ENCODE measurements at regions not wholly inside any gene's neighbourhood (a gene's known extent, or its start where the extent isn't known, plus 50 kb on each side); places are given as distances from the start of the nearest gene placed in this dataset.

GRCh38 chr2:215866606-215867005 is 146.7 kb downstream of the MREG start:
- no peak for DNase-seq
- no peaks in the 10 kb centered on the region for H3K27me3 ChIP-seq (ENCODE audit: insufficient read depth)
- H3K27ac ChIP-seq (ENCODE audit: low read depth in 2 of 2, low read length in 1 of 2): no peak overlapping the region
- 63% methylated on average over 2 of the region's 2 CpGs for WGBS (ENCODE audit: low lambda C conversion rate)
- no peak overlapping the region for H3K9ac ChIP-seq
- no peak overlapping the region for H3K4me2 ChIP-seq
- H3K9me3 ChIP-seq: no peaks in the 10 kb centered on the region
- H3K9me2 ChIP-seq: no peaks in the 10 kb centered on the region
- no peaks in the 10 kb centered on the region for H4K20me1 ChIP-seq (ENCODE audit: insufficient read depth)
- H3K36me3 ChIP-seq (replicated peaks in 1 of 2; ENCODE audit: control insufficient read depth in 1 of 2, insufficient read depth in 2 of 2, low read length in 1 of 2): no peaks in the 10 kb centered on the region
- ChIA-PET CTCF (interaction anchor here (1.3 kb wide), 1 partner anchor 14 kb away, joined by 4 read pairs; no protein-coding TSS in a partner anchor), POLR2A (no interaction called here)
- no peaks in the 10 kb centered on the region for H3K79me2 ChIP-seq (ENCODE audit: insufficient read depth)
- H3K4me1 ChIP-seq (ENCODE audit: control insufficient read depth in 1 of 2, insufficient read depth in 2 of 2, low read depth in 1 of 2, low read length in 1 of 2): no peaks in the 10 kb centered on the region; a peak in 1 of 4 replicates
- H3F3A ChIP-seq (replicated peaks; ENCODE audit: insufficient read depth): no peaks in the 10 kb centered on the region
- no peak overlapping the region for H2AFZ ChIP-seq (ENCODE audit: low read depth)
- TF ChIP-seq, protein P1, sequence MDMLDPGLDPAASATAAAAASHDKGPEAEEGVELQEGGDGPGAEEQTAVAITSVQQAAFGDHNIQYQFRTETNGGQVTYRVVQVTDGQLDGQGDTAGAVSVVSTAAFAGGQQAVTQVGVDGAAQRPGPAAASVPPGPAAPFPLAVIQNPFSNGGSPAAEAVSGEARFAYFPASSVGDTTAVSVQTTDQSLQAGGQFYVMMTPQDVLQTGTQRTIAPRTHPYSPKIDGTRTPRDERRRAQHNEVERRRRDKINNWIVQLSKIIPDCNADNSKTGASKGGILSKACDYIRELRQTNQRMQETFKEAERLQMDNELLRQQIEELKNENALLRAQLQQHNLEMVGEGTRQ (IDR thresholded peaks at IDR 0.05; ENCODE audit: borderline replicate concordance, low read depth, low read length): no peak
- TF ChIP-seq ELF1 (IDR thresholded peaks at IDR 0.05) (no peak), TAF1 (IDR thresholded peaks at IDR 0.05; ENCODE audit: borderline replicate concordance, low read depth, low read length) (no peak), RXRA (IDR thresholded peaks at IDR 0.05; ENCODE audit: borderline replicate concordance, low read depth) (no peak), MXI1 (IDR thresholded peaks at IDR 0.05; ENCODE audit: low read depth, low read length) (no peak), YY1 (IDR thresholded peaks at IDR 0.05; ENCODE audit: low read depth) (no peak), FOXJ3 (CRISPR knock-in tag; IDR thresholded peaks at IDR 0.05) (no peak), TCF12 (IDR thresholded peaks at IDR 0.05) (no peak), TEAD4 (IDR thresholded peaks at IDR 0.05; ENCODE audit: borderline replicate concordance, insufficient read depth) (no peak), RFX5 (IDR thresholded peaks at IDR 0.05; ENCODE audit: low read length) (no peak), RCOR1 (IDR thresholded peaks at IDR 0.05; ENCODE audit: low read length) (no peak), POLR2AphosphoS5 (IDR thresholded peaks at IDR 0.05; ENCODE audit: low read depth, low read length) (no peak), EZH2phosphoT487 (IDR thresholded peaks at IDR 0.05; ENCODE audit: borderline replicate concordance, low read depth) (no peak), GATA2 (CRISPR knock-in tag; IDR thresholded peaks at IDR 0.05) (no peak), SMC3 (IDR thresholded peaks at IDR 0.05; ENCODE audit: low read depth, low read length) (no peak)
- TF ChIP-seq, protein P2, sequence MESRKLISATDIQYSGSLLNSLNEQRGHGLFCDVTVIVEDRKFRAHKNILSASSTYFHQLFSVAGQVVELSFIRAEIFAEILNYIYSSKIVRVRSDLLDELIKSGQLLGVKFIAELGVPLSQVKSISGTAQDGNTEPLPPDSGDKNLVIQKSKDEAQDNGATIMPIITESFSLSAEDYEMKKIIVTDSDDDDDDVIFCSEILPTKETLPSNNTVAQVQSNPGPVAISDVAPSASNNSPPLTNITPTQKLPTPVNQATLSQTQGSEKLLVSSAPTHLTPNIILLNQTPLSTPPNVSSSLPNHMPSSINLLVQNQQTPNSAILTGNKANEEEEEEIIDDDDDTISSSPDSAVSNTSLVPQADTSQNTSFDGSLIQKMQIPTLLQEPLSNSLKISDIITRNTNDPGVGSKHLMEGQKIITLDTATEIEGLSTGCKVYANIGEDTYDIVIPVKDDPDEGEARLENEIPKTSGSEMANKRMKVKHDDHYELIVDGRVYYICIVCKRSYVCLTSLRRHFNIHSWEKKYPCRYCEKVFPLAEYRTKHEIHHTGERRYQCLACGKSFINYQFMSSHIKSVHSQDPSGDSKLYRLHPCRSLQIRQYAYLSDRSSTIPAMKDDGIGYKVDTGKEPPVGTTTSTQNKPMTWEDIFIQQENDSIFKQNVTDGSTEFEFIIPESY (IDR thresholded peaks at IDR 0.05; ENCODE audit: borderline replicate concordance, low read depth): no peak
- TF ChIP-seq, protein P3, sequence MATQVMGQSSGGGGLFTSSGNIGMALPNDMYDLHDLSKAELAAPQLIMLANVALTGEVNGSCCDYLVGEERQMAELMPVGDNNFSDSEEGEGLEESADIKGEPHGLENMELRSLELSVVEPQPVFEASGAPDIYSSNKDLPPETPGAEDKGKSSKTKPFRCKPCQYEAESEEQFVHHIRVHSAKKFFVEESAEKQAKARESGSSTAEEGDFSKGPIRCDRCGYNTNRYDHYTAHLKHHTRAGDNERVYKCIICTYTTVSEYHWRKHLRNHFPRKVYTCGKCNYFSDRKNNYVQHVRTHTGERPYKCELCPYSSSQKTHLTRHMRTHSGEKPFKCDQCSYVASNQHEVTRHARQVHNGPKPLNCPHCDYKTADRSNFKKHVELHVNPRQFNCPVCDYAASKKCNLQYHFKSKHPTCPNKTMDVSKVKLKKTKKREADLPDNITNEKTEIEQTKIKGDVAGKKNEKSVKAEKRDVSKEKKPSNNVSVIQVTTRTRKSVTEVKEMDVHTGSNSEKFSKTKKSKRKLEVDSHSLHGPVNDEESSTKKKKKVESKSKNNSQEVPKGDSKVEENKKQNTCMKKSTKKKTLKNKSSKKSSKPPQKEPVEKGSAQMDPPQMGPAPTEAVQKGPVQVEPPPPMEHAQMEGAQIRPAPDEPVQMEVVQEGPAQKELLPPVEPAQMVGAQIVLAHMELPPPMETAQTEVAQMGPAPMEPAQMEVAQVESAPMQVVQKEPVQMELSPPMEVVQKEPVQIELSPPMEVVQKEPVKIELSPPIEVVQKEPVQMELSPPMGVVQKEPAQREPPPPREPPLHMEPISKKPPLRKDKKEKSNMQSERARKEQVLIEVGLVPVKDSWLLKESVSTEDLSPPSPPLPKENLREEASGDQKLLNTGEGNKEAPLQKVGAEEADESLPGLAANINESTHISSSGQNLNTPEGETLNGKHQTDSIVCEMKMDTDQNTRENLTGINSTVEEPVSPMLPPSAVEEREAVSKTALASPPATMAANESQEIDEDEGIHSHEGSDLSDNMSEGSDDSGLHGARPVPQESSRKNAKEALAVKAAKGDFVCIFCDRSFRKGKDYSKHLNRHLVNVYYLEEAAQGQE (IDR thresholded peaks at IDR 0.05; ENCODE audit: low read depth, low read length): no peak
- TF ChIP-seq, protein P4, sequence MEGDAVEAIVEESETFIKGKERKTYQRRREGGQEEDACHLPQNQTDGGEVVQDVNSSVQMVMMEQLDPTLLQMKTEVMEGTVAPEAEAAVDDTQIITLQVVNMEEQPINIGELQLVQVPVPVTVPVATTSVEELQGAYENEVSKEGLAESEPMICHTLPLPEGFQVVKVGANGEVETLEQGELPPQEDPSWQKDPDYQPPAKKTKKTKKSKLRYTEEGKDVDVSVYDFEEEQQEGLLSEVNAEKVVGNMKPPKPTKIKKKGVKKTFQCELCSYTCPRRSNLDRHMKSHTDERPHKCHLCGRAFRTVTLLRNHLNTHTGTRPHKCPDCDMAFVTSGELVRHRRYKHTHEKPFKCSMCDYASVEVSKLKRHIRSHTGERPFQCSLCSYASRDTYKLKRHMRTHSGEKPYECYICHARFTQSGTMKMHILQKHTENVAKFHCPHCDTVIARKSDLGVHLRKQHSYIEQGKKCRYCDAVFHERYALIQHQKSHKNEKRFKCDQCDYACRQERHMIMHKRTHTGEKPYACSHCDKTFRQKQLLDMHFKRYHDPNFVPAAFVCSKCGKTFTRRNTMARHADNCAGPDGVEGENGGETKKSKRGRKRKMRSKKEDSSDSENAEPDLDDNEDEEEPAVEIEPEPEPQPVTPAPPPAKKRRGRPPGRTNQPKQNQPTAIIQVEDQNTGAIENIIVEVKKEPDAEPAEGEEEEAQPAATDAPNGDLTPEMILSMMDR (IDR thresholded peaks at IDR 0.05): no peak
- TF ChIP-seq, protein P5, sequence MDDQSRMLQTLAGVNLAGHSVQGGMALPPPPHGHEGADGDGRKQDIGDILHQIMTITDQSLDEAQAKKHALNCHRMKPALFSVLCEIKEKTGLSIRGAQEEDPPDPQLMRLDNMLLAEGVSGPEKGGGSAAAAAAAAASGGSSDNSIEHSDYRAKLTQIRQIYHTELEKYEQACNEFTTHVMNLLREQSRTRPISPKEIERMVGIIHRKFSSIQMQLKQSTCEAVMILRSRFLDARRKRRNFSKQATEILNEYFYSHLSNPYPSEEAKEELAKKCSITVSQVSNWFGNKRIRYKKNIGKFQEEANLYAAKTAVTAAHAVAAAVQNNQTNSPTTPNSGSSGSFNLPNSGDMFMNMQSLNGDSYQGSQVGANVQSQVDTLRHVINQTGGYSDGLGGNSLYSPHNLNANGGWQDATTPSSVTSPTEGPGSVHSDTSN (IDR thresholded peaks at IDR 0.05): no peak
- H3K4me3 ChIP-seq (ENCODE audit: low read depth in 2 of 2, low read length in 1 of 2): no peak overlapping the region

All from SK-N-SH (cell line).